ENCODE measurements at regions not wholly inside any gene's neighbourhood (a gene's known extent, or its start where the extent isn't known, plus 50 kb on each side); places are given as distances from the start of the nearest gene placed in this dataset.
A peak's percentile ranks its signal among the peaks of the same experiment; 100 is the strongest.

- no peak for DNase-seq (ENCODE audit: low spot score)
These were observed 226.8 kb upstream of the GATB start for GRCh38 chr4:151987606-151988005.

GRCh38 chr4:151983854-151984253 lies 223.0 kb upstream of the GATB start:
- DNase-seq (ENCODE audit: low spot score) = peak; percentile 39

- DNase-seq (ENCODE audit: low spot score) = no peak
These were observed 219.0 kb upstream of the GATB start for GRCh38 chr4:151979819-151980218.

GRCh38 chr4:151968643-151969042 lies 207.8 kb upstream of the GATB start:
- no peak for DNase-seq (ENCODE audit: low spot score)

- no peak for DNase-seq (ENCODE audit: low spot score)
These were observed 206.3 kb upstream of the GATB start for GRCh38 chr4:151967074-151967473.

- no peak for DNase-seq (ENCODE audit: low spot score)
These were observed 201.5 kb upstream of the GATB start for GRCh38 chr4:151962138-151962823.

- DNase-seq (ENCODE audit: low spot score) = no peak
These were observed 200.6 kb upstream of the GATB start for GRCh38 chr4:151961456-151961855.

- DNase-seq (ENCODE audit: low spot score) = no peak
These were observed 199.8 kb upstream of the GATB start for GRCh38 chr4:151960449-151961230.

- no peak for DNase-seq (ENCODE audit: low spot score)
These were observed 196.3 kb upstream of the GATB start for GRCh38 chr4:151957153-151957552.

- DNase-seq (ENCODE audit: low spot score) = peak; percentile 48
These were observed 195.0 kb upstream of the GATB start for GRCh38 chr4:151955721-151956380.

GRCh38 chr4:151953795-151954372 lies 193.1 kb upstream of the GATB start:
- DNase-seq (ENCODE audit: low spot score) = no peak

GRCh38 chr4:151953312-151953711 lies 192.5 kb upstream of the GATB start:
- DNase-seq (ENCODE audit: low spot score) = no peak

GRCh38 chr4:151952711-151953254 lies 192.0 kb upstream of the GATB start:
- no peak for DNase-seq (ENCODE audit: low spot score)

GRCh38 chr4:151952137-151952536 lies 191.3 kb upstream of the GATB start:
- no peak for DNase-seq (ENCODE audit: low spot score)

- DNase-seq (ENCODE audit: low spot score) = no peak
These were observed 190.9 kb upstream of the GATB start for GRCh38 chr4:151951671-151952050.

GRCh38 chr4:151950993-151951670 lies 190.3 kb upstream of the GATB start:
- no peak for DNase-seq (ENCODE audit: low spot score)

GRCh38 chr4:151948351-151949016 lies 187.7 kb upstream of the GATB start:
- no peak for DNase-seq (ENCODE audit: low spot score)

GRCh38 chr4:151946718-151947117 lies 185.9 kb upstream of the GATB start:
- no peak for DNase-seq (ENCODE audit: low spot score)

GRCh38 chr4:151942971-151943370 lies 182.2 kb upstream of the GATB start:
- no peak for DNase-seq (ENCODE audit: low spot score)

GRCh38 chr4:151940926-151941617 lies 180.3 kb upstream of the GATB start:
- DNase-seq (ENCODE audit: low spot score) = no peak
